ENCODE measurements at regions not wholly inside any gene's neighbourhood (a gene's known extent, or its start where the extent isn't known, plus 50 kb on each side); places are given as distances from the start of the nearest gene placed in this dataset.

DNA sequence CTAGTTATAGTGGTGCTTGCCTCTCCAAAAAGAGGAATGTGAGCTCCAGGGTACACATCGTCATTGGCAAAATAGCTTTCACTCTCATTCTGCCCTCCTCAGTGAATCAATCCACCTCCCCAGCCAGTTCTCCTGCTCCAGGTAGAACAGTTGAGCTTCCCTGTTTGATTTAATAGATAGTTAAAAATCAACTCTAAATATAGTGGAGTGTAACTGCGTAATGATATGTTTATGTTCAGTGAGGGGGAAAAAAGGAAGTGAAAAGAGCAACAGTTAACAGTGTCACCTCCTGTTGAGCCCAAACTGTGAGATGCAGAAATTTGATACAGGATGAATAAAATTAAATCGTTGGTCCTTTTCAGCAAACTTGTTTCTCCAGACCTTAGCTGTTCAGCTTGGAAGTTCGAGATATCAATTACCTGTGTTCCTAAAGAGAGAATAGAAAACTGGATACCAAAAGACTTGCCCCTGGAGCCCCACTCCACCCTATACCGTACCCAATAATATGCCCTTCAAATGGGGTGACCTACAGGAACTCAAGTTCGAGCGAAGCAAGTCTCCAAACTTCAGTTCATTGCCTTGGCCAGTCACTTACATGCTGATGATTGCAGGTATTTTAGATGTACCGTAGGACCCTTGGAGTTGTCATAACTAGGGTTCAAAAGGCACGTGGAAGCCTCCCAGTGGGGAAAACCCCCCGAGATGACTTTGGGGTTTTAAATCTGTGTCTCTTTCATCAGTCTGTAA, 708.4 kb downstream of the RNF144A start:
- H3K9me3 ChIP-seq = no peaks in the 10 kb centered on the region
- no peak overlapping the region for H3K27ac ChIP-seq
- 81 to 85% (median 84%) methylated on average over 10 of the region's 10 CpGs for WGBS, 4 donors
- H3K36me3 ChIP-seq = no peaks in the 10 kb centered on the region
- no peak for TF ChIP-seq CTCF (IDR thresholded peaks at IDR 0.05)
- TF ChIP-seq POLR2A (IDR thresholded peaks at IDR 0.05) = no peak
- intact Hi-C loops (cut with DNase I) = no loop called here
- H3K4me1 ChIP-seq = no peaks in the 10 kb centered on the region
- H3K4me3 ChIP-seq = no peak overlapping the region
- DNase-seq (no peak), ATAC-seq (no peak)
- H3K27me3 ChIP-seq = no peaks in the 10 kb centered on the region

DNA sequence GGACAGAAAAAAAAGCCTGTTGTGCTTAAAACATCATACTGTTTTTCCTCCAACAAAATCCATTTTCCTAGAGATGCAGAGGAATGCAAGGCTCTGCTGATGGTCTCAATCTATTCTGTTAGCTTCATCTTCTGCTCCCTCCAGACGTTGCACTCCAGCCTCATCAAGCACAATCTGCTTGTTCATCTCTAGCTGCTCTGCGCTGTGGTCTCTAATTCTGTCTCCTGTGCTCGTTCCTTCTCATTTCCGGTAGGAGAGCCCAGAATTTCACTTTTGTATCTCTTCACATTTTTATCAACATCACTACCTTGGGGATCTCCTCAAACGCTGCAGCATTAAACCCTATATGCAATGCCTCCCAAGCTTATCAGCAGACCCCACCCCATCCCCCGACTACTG, 708.9 kb downstream of the RNF144A start:
- DNase-seq = no peak

DNA sequence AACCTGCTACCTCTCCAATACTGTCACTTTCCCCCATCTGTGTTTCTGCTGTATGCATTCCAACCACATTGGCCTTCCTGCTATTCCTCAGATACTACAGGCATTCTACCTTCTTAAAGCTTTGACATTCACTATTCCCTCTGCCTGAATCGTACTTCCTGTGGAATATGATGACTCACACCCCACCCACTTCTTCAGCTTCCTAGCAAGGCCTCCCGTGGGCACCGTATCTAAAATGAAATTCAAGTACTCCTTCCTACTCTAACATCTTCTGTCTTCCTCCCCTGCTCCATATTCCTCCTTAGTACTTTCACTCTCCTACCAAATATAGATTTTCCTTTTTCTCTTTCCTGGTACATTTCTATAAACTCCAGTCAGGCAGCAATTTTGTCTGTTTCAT, 710.4 kb downstream of the RNF144A start:
- Histone ChIP-seq H3K9me3 (no peaks in the 10 kb centered on the region), H3K27ac (no peak overlapping the region), H3K4me1 (no peaks in the 10 kb centered on the region), H3K36me3 (no peaks in the 10 kb centered on the region), H3K27me3 (no peaks in the 10 kb centered on the region), H3K4me3 (no peak overlapping the region)
- TF ChIP-seq POLR2A (IDR thresholded peaks at IDR 0.05) (no peak), CTCF (IDR thresholded peaks at IDR 0.05) (no peak)
- no peak for ATAC-seq
- intact Hi-C loops (cut with DNase I) = no loop called here
- DNase-seq = no peak
- WGBS, 4 donors = 35 to 47% (median 38%) methylated on average over 3 of the region's 3 CpGs

More for the DNA sequence above, 708.9 kb downstream of the RNF144A start:
- WGBS, 4 donors = 64 to 75% (median 72%) methylated on average over 6 of the region's 6 CpGs
- Histone ChIP-seq H3K36me3 (no peaks in the 10 kb centered on the region), H3K27ac (no peak overlapping the region), H3K4me3 (no peak overlapping the region), H3K4me1 (no peaks in the 10 kb centered on the region), H3K27me3 (no peaks in the 10 kb centered on the region), H3K9me3 (no peaks in the 10 kb centered on the region)
- TF ChIP-seq POLR2A (IDR thresholded peaks at IDR 0.05) (no peak), CTCF (IDR thresholded peaks at IDR 0.05) (no peak)
- no peak for ATAC-seq
- intact Hi-C loops (cut with DNase I) = no loop called here

GRCh38 chr2:7632420-7632819, 715.2 kb downstream of the RNF144A start:
- H3K9me3 ChIP-seq = no peaks in the 10 kb centered on the region
- ATAC-seq = no peak
- no peak overlapping the region for H3K27ac ChIP-seq
- DNase-seq = no peak
- intact Hi-C loops (cut with DNase I) = no loop called here
- TF ChIP-seq CTCF (IDR thresholded peaks at IDR 0.05) (no peak), POLR2A (IDR thresholded peaks at IDR 0.05) (no peak)
- no peaks in the 10 kb centered on the region for H3K4me1 ChIP-seq
- H3K36me3 ChIP-seq = no peaks in the 10 kb centered on the region
- H3K27me3 ChIP-seq = peaks cover 0 to 4% (median 0%) of the 10 kb centered on the region in 9 donors
- no peak overlapping the region for H3K4me3 ChIP-seq
- WGBS, 4 donors = 73 to 81% (median 78%) methylated on average over 4 of the region's 4 CpGs

All from heart left ventricle (tissue), 16 donors.